NCI-H2029 treated with DMSO at 0.1 percent for 48 hours (cell line): ENCODE measurements at regions not wholly inside any gene's neighbourhood (a gene's known extent, or its start where the extent isn't known, plus 50 kb on each side); places are given as distances from the start of the nearest gene placed in this dataset.

Experiments
- DNase-seq: peaks from one replicate; lab custom pipeline; 2025; lab: John Stamatoyannopoulos, UW

- DNase-seq, result no peak
Observed at GRCh38 chr4:116427666-116428065, 657.7 kb downstream of the TRAM1L1 start.

GRCh38 chr4:116413222-116413621, 672.2 kb downstream of the TRAM1L1 start:
- no peak for DNase-seq

- no peak for DNase-seq
Observed at GRCh38 chr4:116401293-116401692, 684.1 kb downstream of the TRAM1L1 start.

- DNase-seq, result no peak
Observed at GRCh38 chr4:116400480-116400879, 684.9 kb downstream of the TRAM1L1 start.

- no peak for DNase-seq
Observed at GRCh38 chr4:116397714-116398113, 687.7 kb downstream of the TRAM1L1 start.

DNA sequence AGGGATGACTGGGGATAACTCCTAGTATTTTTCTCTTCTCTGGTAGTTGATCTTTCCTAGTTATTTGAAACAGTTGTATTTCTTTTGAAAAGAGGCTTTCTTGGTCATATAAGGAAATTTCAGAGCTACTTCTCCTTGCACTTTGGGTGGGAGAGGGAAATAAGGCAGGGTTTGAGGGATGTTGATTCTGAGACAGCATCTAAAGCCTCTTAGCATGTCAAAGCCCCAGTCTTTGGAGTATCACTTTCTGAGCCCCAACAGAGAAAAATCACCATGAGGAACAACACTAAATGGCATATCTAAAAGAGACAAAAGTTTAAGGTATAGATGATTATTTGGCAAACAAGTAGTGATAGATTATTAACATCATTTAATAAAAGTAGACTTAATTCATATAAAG, 688.1 kb downstream of the TRAM1L1 start:
- DNase-seq, result no peak

GRCh38 chr4:116395408-116395807, 690.0 kb downstream of the TRAM1L1 start:
- DNase-seq, result no peak

DNA sequence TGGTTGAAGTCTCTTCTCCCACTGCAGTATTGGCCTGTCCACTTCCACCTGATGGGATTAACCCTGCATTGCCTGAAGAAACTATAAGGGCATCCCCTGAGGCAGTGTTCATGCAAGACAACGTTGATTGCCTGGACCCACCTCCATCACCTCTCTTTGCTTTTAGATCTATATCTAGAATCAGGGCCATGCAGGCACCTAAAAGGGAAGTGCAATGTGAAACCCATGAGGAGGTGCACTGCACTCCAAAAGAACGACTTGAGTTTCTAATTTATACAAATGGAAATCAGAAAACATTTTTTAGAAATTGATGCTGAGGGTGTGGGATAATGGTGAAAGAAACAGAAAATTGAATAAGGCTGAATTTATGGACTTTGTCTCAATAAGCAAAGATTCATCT, 694.4 kb downstream of the TRAM1L1 start:
- no peak for DNase-seq

DNA sequence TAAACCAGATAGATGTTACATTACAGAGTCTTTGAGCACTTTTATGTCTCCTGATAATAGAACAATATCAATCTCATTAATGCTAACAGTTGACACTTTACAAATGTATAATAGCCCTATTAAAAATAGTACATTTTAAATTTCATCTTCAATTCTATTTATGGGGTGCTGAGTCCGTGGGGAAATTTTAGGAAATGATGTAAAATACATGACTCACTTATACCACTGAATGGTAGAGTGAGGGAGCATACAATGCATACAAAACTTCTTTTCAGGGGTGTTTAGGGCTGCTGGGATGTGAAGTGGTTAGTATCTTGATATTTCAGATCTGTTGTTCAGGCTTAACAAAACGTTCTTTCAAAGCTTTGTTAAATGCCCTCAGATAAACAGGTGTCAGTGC, 696.2 kb downstream of the TRAM1L1 start:
- no peak for DNase-seq

DNA sequence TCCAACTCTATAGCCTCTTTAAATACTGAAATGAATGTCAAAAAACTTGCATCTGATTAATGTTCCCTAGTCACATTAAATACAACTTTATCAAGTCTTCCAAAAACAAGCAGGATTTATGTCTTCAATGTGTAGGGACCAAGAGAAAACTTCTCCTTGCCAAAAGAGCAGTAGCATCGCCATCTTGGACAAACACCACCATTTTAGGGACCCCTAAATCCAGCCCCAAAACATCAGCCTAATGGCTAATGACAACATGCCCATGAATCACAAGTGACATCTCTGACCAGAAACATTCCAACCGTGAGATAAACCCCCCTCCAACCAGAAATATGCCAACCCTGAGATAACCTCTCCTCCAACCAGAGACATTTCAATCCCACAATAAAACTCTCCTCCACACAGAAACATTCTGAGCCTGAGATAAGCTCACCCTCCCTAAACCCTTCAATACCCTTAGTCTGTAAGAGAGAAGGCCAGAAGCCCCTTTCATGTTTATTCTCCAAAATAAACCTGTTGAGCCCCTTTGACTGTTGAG, 697.4 kb downstream of the TRAM1L1 start:
- no peak for DNase-seq

DNA sequence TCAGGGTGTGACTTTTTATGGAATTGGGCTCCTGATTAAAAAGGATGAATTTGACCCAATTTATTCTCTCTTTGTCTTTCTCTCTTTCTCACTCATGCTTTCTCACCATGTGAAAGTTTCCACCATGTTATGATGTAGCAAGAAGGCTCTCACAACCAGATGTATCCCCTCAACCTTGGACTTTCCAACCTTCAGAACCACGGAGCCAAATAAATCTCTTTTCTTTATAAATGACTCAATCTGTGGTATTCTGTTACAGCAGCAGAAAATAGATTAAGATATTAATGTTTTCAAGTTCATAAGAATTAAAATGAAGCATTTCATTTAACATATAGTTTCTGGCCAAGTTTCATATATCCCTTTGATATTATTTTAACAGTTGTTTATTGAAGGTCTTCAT, 698.5 kb downstream of the TRAM1L1 start:
- no peak for DNase-seq

DNA sequence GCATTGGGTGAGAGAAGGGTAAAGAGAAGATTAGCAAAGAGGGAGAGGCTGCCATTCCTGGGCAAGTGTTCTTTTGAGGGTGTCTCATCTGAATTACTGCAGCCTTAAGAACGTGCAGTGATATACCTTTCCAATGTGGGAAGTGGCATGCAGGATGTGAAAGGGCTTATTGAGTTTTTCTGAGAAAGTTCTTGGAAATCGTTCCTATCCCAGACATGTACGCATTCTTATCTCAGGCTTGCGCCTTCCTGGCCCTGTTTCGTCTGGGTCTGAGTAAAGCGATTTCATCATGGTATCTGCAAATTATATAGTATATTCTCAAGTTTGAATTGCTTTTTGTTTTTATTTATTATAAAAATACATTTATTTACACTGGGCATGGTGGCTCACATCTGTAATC, 699.8 kb downstream of the TRAM1L1 start:
- DNase-seq, result no peak

GRCh38 chr4:116374815-116375214, 710.6 kb downstream of the TRAM1L1 start:
- DNase-seq, result no peak

GRCh38 chr4:116362583-116362982, 722.8 kb downstream of the TRAM1L1 start:
- no peak for DNase-seq

DNA sequence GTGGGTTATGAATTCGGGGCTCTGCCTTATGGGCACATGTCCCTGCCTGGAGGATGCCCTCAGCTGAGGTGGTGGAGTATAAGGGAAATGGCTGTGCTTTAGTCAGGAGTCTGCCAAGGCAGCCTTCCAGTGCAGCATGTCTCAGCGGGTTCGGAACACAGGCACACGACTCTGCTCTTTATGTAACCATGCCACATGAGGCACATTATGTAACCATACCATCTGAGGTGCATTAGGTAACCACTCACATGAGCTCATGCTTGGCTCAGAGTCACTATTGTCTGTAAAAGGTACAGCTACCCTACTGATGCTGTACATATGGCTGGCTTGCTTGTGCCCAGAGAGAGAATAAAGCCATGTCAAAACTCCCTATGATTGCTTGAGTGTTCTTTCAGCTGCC, 723.6 kb downstream of the TRAM1L1 start:
- DNase-seq, result no peak

DNA sequence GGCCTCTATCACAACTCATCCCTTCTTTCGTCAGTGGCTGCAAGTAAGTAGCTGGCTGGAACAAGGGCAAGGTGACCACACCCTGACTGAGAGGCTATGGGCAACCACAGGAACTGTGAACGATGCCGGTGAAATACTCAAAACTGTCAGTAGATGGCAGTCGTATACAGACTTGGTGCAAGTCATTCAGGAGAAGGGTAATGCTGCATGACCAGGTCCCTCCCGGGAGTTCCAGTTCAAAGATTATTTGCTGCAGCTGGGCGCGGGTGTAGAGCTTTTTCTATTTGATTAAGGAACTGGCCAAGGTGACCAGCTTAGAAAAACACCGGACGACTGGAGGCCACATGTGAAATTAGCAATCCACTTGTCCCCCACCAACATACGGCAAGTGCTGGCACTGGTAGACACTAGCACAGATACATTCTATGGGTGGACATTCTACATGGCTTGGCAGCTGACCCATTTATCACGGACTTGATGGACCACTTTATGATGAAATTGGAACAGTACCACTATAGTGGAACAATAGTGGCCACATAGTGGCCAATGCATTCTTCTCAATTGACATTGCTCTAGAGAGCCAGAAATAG, 726.6 kb downstream of the TRAM1L1 start:
- peak; percentile 35 for DNase-seq

DNA sequence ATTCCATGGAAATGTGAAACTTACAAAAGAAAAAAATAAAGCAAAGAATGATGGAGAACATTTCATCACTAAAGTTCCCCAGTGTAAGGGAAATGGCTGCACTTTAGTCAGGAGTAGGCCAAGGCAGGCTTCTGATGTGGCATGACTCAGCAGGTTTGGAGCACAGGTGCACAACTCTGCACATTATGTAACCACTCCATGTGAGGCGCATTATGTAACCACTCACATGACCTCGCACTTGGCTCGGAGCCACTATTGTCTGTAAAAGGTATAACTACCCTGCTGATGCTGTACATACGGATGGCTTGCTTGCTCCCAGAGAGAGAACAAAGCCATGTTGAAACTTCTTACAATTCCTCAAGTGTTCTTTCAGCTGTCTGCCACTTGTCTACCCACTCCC, 727.6 kb downstream of the TRAM1L1 start:
- DNase-seq, result peak; percentile 25

DNA sequence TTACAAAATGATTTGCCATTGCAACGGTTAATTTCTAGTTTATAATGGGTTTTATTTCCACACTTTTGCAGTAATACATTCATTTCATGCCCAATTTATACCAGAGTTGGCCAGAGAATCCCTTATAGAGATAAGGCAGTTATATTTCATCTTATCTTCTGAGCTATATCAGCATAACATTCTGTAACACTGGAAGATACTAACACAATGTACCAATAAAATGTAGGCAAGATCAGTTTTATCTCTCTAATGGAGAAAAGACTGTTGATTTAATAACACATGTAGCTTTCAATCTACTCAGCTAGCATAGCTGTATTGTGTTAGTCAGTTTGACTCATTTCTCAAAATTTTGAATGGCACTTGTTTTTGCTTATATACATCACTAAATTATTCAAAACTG, 738.6 kb downstream of the TRAM1L1 start:
- DNase-seq, result no peak

DNA sequence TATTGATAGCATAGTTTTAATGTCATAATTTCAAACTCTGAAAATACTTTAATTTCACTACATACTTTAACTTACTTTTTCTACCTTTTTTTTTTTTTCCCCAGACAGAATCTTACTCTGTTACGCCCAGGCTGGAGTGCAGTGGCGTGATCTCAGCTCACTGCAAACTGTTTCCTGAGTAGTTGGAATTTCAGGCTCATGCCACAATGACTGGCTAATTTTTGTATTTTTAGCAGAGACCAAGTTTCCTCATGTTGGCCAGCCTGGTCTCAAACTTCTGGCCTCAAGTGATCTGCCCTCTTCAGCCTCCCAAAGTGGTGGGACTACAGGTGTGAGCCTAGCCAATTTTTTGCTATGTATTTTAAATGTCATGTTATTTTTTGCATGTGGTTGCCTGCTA, 741.6 kb downstream of the TRAM1L1 start:
- DNase-seq, result no peak

- DNase-seq, result no peak
Observed at GRCh38 chr4:116342143-116342542, 743.2 kb downstream of the TRAM1L1 start.

GRCh38 chr4:116332508-116332907, 752.9 kb downstream of the TRAM1L1 start:
- no peak for DNase-seq

GRCh38 chr4:116328261-116328860, 757.0 kb downstream of the TRAM1L1 start:
- DNase-seq, result no peak

DNA sequence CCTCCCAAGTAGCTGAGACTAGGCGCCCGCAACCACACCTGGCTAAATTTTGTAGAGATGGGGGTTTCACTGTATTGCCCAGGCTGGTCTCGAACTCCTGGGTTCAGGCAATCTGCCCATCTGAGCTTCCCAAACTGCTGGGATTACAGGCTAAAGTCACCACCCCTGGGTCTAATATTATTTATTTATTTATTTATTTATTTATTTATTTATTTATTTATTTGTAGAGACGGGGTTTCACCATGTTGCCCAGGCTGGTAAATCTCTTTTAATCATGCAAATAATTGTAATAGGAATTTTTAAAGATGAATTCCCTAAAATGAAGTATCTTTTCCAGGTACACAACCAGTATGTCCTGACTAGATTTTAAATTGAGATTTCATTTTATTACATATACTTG, 761.8 kb downstream of the TRAM1L1 start:
- no peak for DNase-seq

GRCh38 chr4:116321471-116321870, 763.9 kb downstream of the TRAM1L1 start:
- no peak for DNase-seq
